K562 (cell line): ENCODE measurements at regions not wholly inside any gene's neighbourhood (a gene's known extent, or its start where the extent isn't known, plus 50 kb on each side); places are given as distances from the start of the nearest gene placed in this dataset.

ENCODE experiments used
- DACH1 ChIP-seq: fragments of 450-650 bp; IDR thresholded peaks from 2 replicates; pipeline ENCODE4 v1.6.1; 2018; ENCODE audit not compliant: partially characterized antibody
- HNRNPH1 ChIP-seq: fragments of 200-400 bp; formaldehyde crosslinking; optimal IDR thresholded peaks from 2 replicates; pipeline ENCODE3; 2017; ENCODE audit warnings: low read depth, mild to moderate bottlenecking, low read length, moderate library complexity
- KDM2B ChIP-seq: fragments of 250-450 bp; sonication (Bioruptor Pico); IDR thresholded peaks from 2 replicates; pipeline ENCODE4 v1.8.0; 2021; ENCODE audit warnings: mild to moderate bottlenecking, moderate library complexity
- L3MBTL2 ChIP-seq: fragments of 450-650 bp; IDR thresholded peaks from 2 replicates; pipeline ENCODE4 v1.6.1; 2016; ENCODE audit warnings: mild to moderate bottlenecking, moderate library complexity
- MAZ ChIP-seq, 2 experiments: fragments of 450-650 bp in 1 of 2; sonication (generic) in 1 of 2; formaldehyde crosslinking; IDR thresholded peaks in 1 of 2; conservative IDR thresholded peaks in 1 of 2; 2 replicates each; pipeline versions ENCODE4 v1.4.0 to v1.5.0; 2020; ENCODE audit warnings: mild to moderate bottlenecking in 1 of 2, missing genetic modification reagents in 1 of 2
- MBD1 ChIP-seq: fragments of 250-450 bp; sonication (Bioruptor Pico); IDR thresholded peaks from 2 replicates; pipeline ENCODE4 v1.8.0; 2022; ENCODE audit warnings: inconsistent platforms
- NR3C1 ChIP-seq: sonication (generic); formaldehyde crosslinking; IDR thresholded peaks from 2 replicates; pipeline ENCODE4 v1.8.1; 2022; ENCODE audit warnings: missing genetic modification reagents
- POLR2A ChIP-seq: fragments of 450-650 bp; conservative IDR thresholded peaks from 2 replicates; pipeline ENCODE4 v1.6.1; 2016
- PRDM10 ChIP-seq: fragments of 450-650 bp; IDR thresholded peaks from 2 replicates; pipeline ENCODE4 v1.6.1; 2018; ENCODE audit not compliant: partially characterized antibody
- PRMT5 ChIP-seq: sonication (generic); formaldehyde crosslinking; IDR thresholded peaks from 2 replicates; pipeline ENCODE4 v1.5.0; 2020; ENCODE audit warnings: missing genetic modification reagents
- SMAD4 ChIP-seq: fragments of 250-450 bp; sonication (Bioruptor Pico); conservative IDR thresholded peaks from 2 replicates; pipeline ENCODE4 v1.8.0; 2021; ENCODE audit warnings: inconsistent platforms, mild to moderate bottlenecking, moderate library complexity
- SUPT5H ChIP-seq: fragments of 450-650 bp; IDR thresholded peaks from 2 replicates; pipeline ENCODE4 v1.6.1; 2016
- TCF3 ChIP-seq: sonication (generic); formaldehyde crosslinking; IDR thresholded peaks from 2 replicates; pipeline ENCODE4 v1.4.0; 2020; ENCODE audit warnings: mild to moderate bottlenecking, missing genetic modification reagents
- ZBED1 ChIP-seq: IDR thresholded peaks from 2 replicates; pipeline ENCODE4 v1.6.1; 2014
- ZC3H4 ChIP-seq: sonication (generic); formaldehyde crosslinking; IDR thresholded peaks from 2 replicates; pipeline ENCODE4 v1.9.0; 2021; ENCODE audit warnings: missing genetic modification reagents, borderline replicate concordance
- ZNF253 ChIP-seq: fragments of 250-450 bp; sonication (Bioruptor Pico); conservative IDR thresholded peaks from 2 replicates; pipeline ENCODE4 v1.6.1; 2021; ENCODE audit warnings: mild to moderate bottlenecking
- ZNF280B ChIP-seq: fragments of 250-450 bp; sonication (Bioruptor Pico); IDR thresholded peaks from 2 replicates; pipeline ENCODE4 v1.5.1; 2021; ENCODE audit warnings: mild to moderate bottlenecking
- ZNF584 ChIP-seq: fragments of 200-800 bp; sonication (Bioruptor generic); IDR thresholded peaks from 2 replicates; pipeline ENCODE4 v1.6.1; 2016; ENCODE audit warnings: low read depth, mild to moderate bottlenecking, missing genetic modification characterization, missing compliant biosample characterization
- TF ChIP-seq, protein P1 (sequence below): fragments of 250-450 bp; sonication (Bioruptor Pico); IDR thresholded peaks from 2 replicates; pipeline ENCODE4 v1.5.0; 2021; ENCODE audit warnings: mild to moderate bottlenecking, borderline replicate concordance

DNA sequence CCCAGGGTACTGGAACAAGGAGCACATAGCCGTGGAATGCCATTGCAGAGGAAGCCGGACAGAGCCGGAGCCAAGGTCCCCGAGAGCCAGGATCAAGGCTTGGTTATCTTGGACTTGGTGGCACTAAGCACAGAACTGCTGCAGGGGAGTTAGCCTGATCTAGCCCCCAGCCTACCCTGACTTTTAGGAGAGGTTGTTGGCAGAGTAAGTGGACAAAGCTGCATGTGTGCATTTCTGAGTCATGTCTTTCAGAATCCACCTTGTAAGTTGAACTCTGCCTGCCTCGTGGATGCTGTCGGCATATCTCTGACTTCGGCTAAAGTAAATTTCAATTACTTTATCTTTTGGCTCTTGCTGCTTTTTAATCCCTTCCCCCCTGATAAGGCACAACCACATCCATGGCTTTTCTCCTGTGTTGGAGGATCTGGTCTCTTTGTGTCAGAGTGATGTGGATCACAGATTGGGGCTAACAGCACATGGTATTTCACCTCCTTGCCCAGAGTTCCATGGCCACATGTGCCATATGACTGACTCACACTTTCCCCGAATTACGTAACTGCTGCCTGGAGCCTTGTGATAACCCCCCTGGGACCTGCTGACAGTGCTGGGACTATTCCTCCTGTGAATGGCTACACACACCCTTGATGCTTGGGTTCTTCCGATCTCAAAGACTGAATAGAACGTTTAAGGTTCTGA lies 240.3 kb downstream of the EMP1 start (continued):
- TF ChIP-seq DACH1 (no peak), ZNF253 (no peak), SUPT5H (no peak), PRDM10 (peak; percentile 27), KDM2B (no peak), MBD1 (CRISPR knock-in tag) (no peak), POLR2A (no peak), ZC3H4 (CRISPR knock-in tag) (no peak), PRMT5 (CRISPR knock-in tag) (no peak), MAZ (CRISPR knock-in tag; conservative IDR thresholded peaks at IDR 0.05 in 1 of 2, IDR thresholded peaks at IDR 0.05 in 1 of 2) (0 out of 4 replicates have a peak, but pooled peaks of 1 of the 2 experiments have one; percentile 27), SMAD4 (CRISPR knock-in tag) (peak; percentile 63), TCF3 (CRISPR knock-in tag) (peak; percentile 90), ZBED1 (no peak), ZNF584 (CRISPR knock-in tag) (0 out of 2 replicates have a peak, but pooled peaks have one; percentile 25), L3MBTL2 (peak; percentile 70), HNRNPH1 (no peak), NR3C1 (CRISPR knock-in tag) (no peak), ZNF280B (CRISPR knock-in tag) (no peak)
- TF ChIP-seq, protein P1, sequence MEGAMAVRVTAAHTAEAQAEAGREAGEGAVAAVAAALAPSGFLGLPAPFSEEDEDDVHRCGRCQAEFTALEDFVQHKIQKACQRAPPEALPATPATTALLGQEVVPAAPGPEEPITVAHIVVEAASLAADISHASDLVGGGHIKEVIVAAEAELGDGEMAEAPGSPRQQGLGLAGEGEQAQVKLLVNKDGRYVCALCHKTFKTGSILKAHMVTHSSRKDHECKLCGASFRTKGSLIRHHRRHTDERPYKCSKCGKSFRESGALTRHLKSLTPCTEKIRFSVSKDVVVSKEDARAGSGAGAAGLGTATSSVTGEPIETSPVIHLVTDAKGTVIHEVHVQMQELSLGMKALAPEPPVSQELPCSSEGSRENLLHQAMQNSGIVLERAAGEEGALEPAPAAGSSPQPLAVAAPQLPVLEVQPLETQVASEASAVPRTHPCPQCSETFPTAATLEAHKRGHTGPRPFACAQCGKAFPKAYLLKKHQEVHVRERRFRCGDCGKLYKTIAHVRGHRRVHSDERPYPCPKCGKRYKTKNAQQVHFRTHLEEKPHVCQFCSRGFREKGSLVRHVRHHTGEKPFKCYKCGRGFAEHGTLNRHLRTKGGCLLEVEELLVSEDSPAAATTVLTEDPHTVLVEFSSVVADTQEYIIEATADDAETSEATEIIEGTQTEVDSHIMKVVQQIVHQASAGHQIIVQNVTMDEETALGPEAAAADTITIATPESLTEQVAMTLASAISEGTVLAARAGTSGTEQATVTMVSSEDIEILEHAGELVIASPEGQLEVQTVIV (CRISPR knock-in tag), result no peak
